IPS-11a (cell line): ENCODE measurements at regions not wholly inside any gene's neighbourhood (a gene's known extent, or its start where the extent isn't known, plus 50 kb on each side); places are given as distances from the start of the nearest gene placed in this dataset.
"Not testable (repeated sequence)": the region's sequence is repeated elsewhere in the genome, so short reads cannot be mapped to it uniquely, and the experiment has no call there.

ENCODE experiments used
- H3K4me3 ChIP-seq: one replicate; pipeline ENCODE4 v1.5.1; 2013; ENCODE audit warnings: low read depth, low read length, control low read depth

- H3K4me3 ChIP-seq, result no peak overlapping the region
Measured at GRCh38 chr12:126974779-126975178, 1292.2 kb upstream of the TMEM132C start.

GRCh38 chr12:126976579-126976978 lies 1290.4 kb upstream of the TMEM132C start:
- no peak overlapping the region for H3K4me3 ChIP-seq

- H3K4me3 ChIP-seq, result not testable (repeated sequence)
Measured at GRCh38 chr12:126979564-126979963, 1287.4 kb upstream of the TMEM132C start.

GRCh38 chr12:126982707-126983106 lies 1284.3 kb upstream of the TMEM132C start:
- H3K4me3 ChIP-seq, result no peak overlapping the region

- not testable (repeated sequence) for H3K4me3 ChIP-seq
Measured at GRCh38 chr12:126983735-126984134, 1283.2 kb upstream of the TMEM132C start.

GRCh38 chr12:126985663-126986062 lies 1281.3 kb upstream of the TMEM132C start:
- H3K4me3 ChIP-seq, result not testable (repeated sequence)

- H3K4me3 ChIP-seq, result no peak overlapping the region
Measured at GRCh38 chr12:126989532-126989931, 1277.4 kb upstream of the TMEM132C start.

- no peak overlapping the region for H3K4me3 ChIP-seq
Measured at GRCh38 chr12:126993898-126994297, 1273.1 kb upstream of the TMEM132C start.

GRCh38 chr12:126994599-126994998 lies 1272.4 kb upstream of the TMEM132C start:
- H3K4me3 ChIP-seq, result no peak overlapping the region

- no peak overlapping the region for H3K4me3 ChIP-seq
Measured at GRCh38 chr12:126998031-126998430, 1268.9 kb upstream of the TMEM132C start.

GRCh38 chr12:126998747-126999285 lies 1268.2 kb upstream of the TMEM132C start:
- H3K4me3 ChIP-seq, result no peak overlapping the region

- H3K4me3 ChIP-seq, result no peak overlapping the region
Measured at GRCh38 chr12:126999352-126999751, 1267.6 kb upstream of the TMEM132C start.

GRCh38 chr12:127005406-127005805 lies 1261.6 kb upstream of the TMEM132C start:
- no peak overlapping the region for H3K4me3 ChIP-seq

GRCh38 chr12:127006972-127007371 lies 1260.0 kb upstream of the TMEM132C start:
- no peak overlapping the region for H3K4me3 ChIP-seq

GRCh38 chr12:127008755-127009403 lies 1258.1 kb upstream of the TMEM132C start:
- no peak overlapping the region for H3K4me3 ChIP-seq

- no peak overlapping the region for H3K4me3 ChIP-seq
Measured at GRCh38 chr12:127012109-127012508, 1254.9 kb upstream of the TMEM132C start.

GRCh38 chr12:127013197-127013596 lies 1253.8 kb upstream of the TMEM132C start:
- no peak overlapping the region for H3K4me3 ChIP-seq

GRCh38 chr12:127014079-127014478 lies 1252.9 kb upstream of the TMEM132C start:
- no peak overlapping the region for H3K4me3 ChIP-seq

GRCh38 chr12:127024791-127025190 lies 1242.2 kb upstream of the TMEM132C start:
- H3K4me3 ChIP-seq, result no peak overlapping the region

- H3K4me3 ChIP-seq, result no peak overlapping the region
Measured at GRCh38 chr12:127025545-127025944, 1241.4 kb upstream of the TMEM132C start.

- no peak overlapping the region for H3K4me3 ChIP-seq
Measured at GRCh38 chr12:127035011-127035879, 1231.7 kb upstream of the TMEM132C start.

GRCh38 chr12:127038152-127038551 lies 1228.8 kb upstream of the TMEM132C start:
- H3K4me3 ChIP-seq, result no peak overlapping the region
